Activated CD4-positive, alpha-beta memory T cell treated with anti-CD3 and anti-CD28 coated beads, Interleukin-2, amount 10 ng/mL, durations not matched to agents 7 days and 5 days (primary cell): ENCODE measurements at regions not wholly inside any gene's neighbourhood (a gene's known extent, or its start where the extent isn't known, plus 50 kb on each side); places are given as distances from the start of the nearest gene placed in this dataset.

Source experiments
- CTCF ChIA-PET: fragments of 350-600 bp; sonication (Branson Sonifier 250); formaldehyde crosslinking; loops from one replicate; lab custom pipeline; 2021; ENCODE audit warnings: antibody characterized with exemption, inconsistent platforms; lab: Charles Lee
- POLR2A ChIA-PET: fragments of 350-600 bp; sonication (Branson Sonifier 250); formaldehyde crosslinking; loops from one replicate; lab custom pipeline; 2021; ENCODE audit warnings: antibody characterized with exemption; lab: Charles Lee
- DNase-seq: peaks from one replicate; pipeline ENCODE4 v3.0.0-alpha.2; 2020
- H3K27ac Mint-ChIP-seq: one replicate; pipeline ENCODE4 v1.8.0; 2021; ENCODE audit warnings: mild to moderate bottlenecking, mixed read lengths
- H3K27me3 Mint-ChIP-seq: one replicate; pipeline ENCODE4 v1.8.0; 2021; ENCODE audit warnings: mixed read lengths
- H3K36me3 Mint-ChIP-seq: one replicate; pipeline ENCODE4 v1.8.0; 2021; ENCODE audit warnings: low read depth, mixed read lengths
- H3K4me1 Mint-ChIP-seq: one replicate; pipeline ENCODE4 v1.8.0; 2021; ENCODE audit warnings: mixed read lengths
- H3K4me3 Mint-ChIP-seq: one replicate; pipeline ENCODE4 v1.8.0; 2021; ENCODE audit warnings: mild to moderate bottlenecking, mixed read lengths
- H3K9me3 Mint-ChIP-seq: one replicate; pipeline ENCODE4 v1.8.0; 2021; ENCODE audit warnings: mixed read lengths

DNA sequence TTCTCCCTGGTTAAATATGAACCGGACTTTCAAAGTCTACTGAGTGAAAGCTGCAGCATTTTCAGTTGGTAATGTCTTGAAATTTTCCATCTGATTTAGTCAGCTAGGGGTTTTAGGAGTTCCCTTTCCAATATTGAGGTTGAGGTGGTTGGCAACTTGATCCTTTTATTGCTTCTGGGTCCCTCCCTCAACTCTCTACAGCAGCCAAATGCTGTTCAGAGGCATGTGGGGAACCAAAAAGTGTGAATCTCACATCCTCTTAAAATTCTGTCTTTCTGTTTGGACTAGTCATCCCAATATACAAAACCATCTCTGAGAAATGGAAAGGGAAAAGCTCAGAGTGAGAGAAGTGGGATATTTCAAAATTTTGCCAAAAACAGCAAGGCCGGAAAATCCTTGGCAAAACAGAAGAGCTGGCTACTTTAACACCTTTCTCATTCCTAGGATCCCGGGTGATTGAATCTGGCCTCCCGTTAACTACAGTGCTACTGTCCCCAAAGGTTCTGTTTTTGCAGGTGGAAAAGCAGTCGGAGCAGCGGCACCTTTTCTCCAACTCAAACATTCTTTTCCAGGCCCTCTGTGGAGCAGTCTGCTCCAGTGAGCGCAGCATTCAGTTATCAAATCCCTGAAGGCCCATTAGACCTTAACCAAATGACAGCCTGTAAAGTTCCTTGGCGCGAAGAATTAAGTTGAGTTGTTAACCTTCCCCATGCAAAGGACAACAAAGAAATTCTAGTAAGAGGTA is 345.9 kb upstream of the NUDT12 start:
- Mint-ChIP-seq H3K4me3 (no peak overlapping the region), H3K9me3 (peaks cover 3% of the 10 kb centered on the region), H3K36me3 (no peaks in the 10 kb centered on the region), H3K27ac (no peak overlapping the region), H3K4me1 (no peaks in the 10 kb centered on the region), H3K27me3 (no peaks in the 10 kb centered on the region)
- ChIA-PET CTCF (no interaction called here), POLR2A (no interaction called here)
- DNase-seq, result no peak

DNA sequence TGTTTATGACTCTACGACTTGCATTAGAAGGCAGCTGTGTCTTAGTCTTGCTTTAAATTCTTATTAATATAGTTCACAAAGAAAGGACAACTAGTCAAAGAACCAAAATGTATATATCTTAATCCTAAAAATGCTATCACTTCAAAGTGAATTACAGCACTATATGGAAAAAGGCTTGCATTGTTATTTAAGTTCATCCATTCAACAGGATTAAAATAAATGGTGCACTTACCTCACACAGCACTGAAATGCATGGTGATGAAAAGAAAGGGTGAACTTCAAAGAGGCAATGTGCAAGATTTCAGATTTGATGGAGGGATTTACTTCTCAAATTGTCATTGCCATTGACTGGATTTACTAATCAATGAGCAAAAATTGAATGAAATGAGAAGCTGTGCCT is 344.4 kb upstream of the NUDT12 start:
- Mint-ChIP-seq H3K9me3 (peaks cover 3% of the 10 kb centered on the region), H3K27me3 (no peaks in the 10 kb centered on the region), H3K4me3 (no peak overlapping the region), H3K27ac (no peak overlapping the region), H3K36me3 (no peaks in the 10 kb centered on the region), H3K4me1 (no peaks in the 10 kb centered on the region)
- DNase-seq, result no peak
- CTCF ChIA-PET, result no interaction called here
- POLR2A ChIA-PET, result no interaction called here

DNA sequence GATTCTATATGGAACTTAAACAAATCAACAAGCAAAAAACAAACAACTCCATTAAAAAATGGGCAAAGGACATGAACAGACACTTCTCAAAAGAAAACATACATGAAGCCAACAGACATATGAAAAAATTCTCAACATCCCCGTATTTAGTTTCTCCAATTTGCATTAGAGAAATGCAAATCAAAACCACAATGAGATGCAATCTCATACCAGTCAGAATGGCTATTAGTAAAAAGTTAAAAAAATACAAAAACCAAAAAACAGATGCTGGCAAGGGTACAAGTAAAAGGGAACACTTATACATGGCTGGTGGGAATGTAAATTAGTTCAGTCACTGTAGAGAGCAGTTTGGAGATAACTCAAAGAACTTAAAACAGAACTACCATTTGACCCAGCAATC is 342.1 kb upstream of the NUDT12 start:
- POLR2A ChIA-PET, result no interaction called here
- DNase-seq, result no peak
- CTCF ChIA-PET, result no interaction called here
- H3K36me3 Mint-ChIP-seq, result no peaks in the 10 kb centered on the region
- H3K27me3 Mint-ChIP-seq, result no peaks in the 10 kb centered on the region
- no peak overlapping the region for H3K27ac Mint-ChIP-seq
- peaks cover 5% of the 10 kb centered on the region for H3K9me3 Mint-ChIP-seq
- no peaks in the 10 kb centered on the region for H3K4me1 Mint-ChIP-seq
- H3K4me3 Mint-ChIP-seq, result no peak overlapping the region

DNA sequence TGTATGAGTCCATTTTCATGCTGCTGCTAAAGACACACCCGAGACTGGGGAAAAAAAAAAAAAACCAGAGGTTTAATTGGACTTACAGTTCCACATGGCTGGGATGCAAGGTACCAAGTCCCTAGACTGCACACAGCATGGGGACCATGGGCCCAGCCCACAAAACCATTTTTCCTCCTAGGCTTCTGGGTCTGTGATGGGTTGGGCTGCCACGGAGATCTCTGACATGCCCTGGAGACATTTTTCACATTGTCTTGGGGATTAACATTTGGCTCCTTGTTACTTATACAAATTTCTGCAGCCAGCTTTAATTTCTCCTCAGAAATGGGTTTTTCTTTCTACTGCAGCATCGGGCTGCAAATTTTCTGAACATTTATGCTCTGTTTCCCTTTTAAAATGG is 340.3 kb upstream of the NUDT12 start:
- H3K9me3 Mint-ChIP-seq, result peaks cover 10% of the 10 kb centered on the region
- H3K36me3 Mint-ChIP-seq, result no peaks in the 10 kb centered on the region
- no peaks in the 10 kb centered on the region for H3K4me1 Mint-ChIP-seq
- no peak overlapping the region for H3K4me3 Mint-ChIP-seq
- H3K27ac Mint-ChIP-seq, result no peak overlapping the region
- ChIA-PET CTCF (no interaction called here), POLR2A (no interaction called here)
- no peaks in the 10 kb centered on the region for H3K27me3 Mint-ChIP-seq
- DNase-seq, result no peak

DNA sequence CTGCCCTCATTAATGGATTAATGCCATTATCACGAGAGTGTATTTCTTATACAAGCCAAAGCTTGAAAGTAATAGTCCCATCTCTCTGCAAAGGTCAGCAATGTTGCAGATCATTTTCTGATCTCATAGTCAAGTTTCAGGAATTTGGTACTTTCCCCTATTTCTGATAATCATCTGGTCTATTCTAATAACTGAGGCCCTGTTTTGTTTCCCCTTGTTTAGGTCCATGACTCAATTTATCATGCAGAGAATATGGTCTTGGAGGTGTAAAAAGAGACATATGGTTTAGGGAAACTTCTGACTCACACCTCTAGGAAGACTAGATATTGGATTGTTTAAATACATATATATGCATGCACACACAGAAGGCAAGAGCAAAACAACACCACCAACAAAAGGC is 339.3 kb upstream of the NUDT12 start:
- Mint-ChIP-seq H3K36me3 (no peaks in the 10 kb centered on the region), H3K9me3 (peaks cover 10% of the 10 kb centered on the region), H3K27ac (no peak overlapping the region), H3K4me3 (no peak overlapping the region), H3K4me1 (no peaks in the 10 kb centered on the region), H3K27me3 (no peaks in the 10 kb centered on the region)
- POLR2A ChIA-PET, result no interaction called here
- DNase-seq, result no peak
- CTCF ChIA-PET, result no interaction called here

DNA sequence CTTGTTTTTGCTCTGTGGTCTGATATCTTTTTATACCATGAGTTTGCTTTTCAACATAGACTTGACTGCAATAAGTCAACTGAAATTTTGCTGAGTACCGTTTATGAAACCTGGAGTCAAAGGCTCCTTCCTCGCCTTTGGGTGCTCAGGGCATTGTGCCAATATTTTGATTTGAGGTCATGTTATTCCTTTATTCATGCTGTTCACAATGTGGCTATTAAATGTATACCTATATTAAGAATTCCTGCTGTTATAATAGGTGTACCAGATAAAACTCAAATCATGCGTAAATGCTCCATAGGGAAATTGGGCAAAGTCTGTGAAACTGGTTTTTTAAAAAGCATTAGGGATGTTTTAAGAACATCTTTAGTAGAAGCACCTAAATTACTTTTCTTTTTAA is 334.0 kb upstream of the NUDT12 start:
- Mint-ChIP-seq H3K9me3 (peaks cover 7% of the 10 kb centered on the region), H3K4me3 (no peak overlapping the region), H3K4me1 (no peaks in the 10 kb centered on the region), H3K36me3 (no peaks in the 10 kb centered on the region), H3K27ac (no peak overlapping the region), H3K27me3 (no peaks in the 10 kb centered on the region)
- DNase-seq, result no peak
- CTCF ChIA-PET, result no interaction called here
- POLR2A ChIA-PET, result no interaction called here

DNA sequence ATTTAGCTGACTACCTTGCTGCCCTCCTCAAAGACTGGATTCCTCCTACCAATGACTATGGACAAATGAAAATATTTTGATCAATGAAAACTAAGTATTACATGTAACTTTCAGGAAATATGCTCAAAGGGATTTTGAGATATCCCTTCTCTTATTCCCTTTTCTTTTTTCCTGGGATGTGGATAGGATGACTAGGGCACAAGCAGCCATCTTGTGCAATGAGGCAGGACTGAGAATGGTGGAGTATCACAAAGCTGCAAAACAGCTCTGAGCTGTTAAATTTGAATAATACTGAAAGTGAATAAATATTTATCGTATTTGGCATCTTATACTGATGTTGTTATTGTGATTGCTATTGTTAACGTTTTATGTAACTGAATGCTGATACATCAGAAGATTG is 333.1 kb upstream of the NUDT12 start:
- peaks cover 7% of the 10 kb centered on the region for H3K9me3 Mint-ChIP-seq
- ChIA-PET CTCF (no interaction called here), POLR2A (no interaction called here)
- no peak overlapping the region for H3K27ac Mint-ChIP-seq
- no peak overlapping the region for H3K4me3 Mint-ChIP-seq
- no peaks in the 10 kb centered on the region for H3K4me1 Mint-ChIP-seq
- H3K27me3 Mint-ChIP-seq, result no peaks in the 10 kb centered on the region
- no peaks in the 10 kb centered on the region for H3K36me3 Mint-ChIP-seq
- no peak for DNase-seq

DNA sequence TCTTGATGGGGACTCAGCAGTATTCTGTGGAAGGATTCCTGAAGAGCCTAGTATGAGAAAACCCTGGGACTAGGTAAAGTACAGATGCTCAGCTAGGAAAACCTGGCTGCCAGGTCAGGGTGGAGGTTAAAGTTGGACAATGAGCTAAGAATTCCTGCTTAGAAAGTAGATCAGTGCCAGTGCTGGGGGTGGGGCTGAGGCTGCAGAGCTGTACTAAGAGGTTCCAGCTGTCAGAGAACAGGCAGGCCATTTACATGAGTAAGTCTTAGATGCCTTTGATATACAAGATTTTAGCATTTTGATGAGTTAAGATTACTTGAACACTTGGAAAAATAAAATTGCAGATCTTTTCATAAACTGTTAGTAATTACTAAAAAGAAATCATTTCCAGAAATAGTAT is 332.3 kb upstream of the NUDT12 start:
- no peak for DNase-seq
- peaks cover 5% of the 10 kb centered on the region for H3K9me3 Mint-ChIP-seq
- H3K27ac Mint-ChIP-seq, result no peak overlapping the region
- ChIA-PET CTCF (no interaction called here), POLR2A (no interaction called here)
- no peaks in the 10 kb centered on the region for H3K4me1 Mint-ChIP-seq
- no peak overlapping the region for H3K4me3 Mint-ChIP-seq
- no peaks in the 10 kb centered on the region for H3K36me3 Mint-ChIP-seq
- no peaks in the 10 kb centered on the region for H3K27me3 Mint-ChIP-seq

DNA sequence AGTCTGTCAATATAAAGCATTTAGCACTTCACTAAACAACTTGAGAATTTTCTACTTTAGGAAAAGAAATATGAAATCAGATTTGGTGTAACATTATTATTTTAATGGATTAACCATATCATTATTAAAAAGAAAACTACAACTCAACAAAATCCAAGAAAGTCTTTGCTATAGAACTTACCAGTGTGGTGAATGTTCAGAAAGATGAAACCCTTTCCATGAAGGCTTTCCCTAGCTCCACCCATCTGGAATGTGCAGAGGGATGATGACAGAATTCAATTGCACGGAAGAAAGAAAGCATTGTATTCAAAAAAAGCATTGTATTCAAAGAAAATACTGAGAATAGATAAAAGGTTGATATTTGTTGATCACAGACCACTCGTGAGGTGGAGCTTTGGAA is 328.6 kb upstream of the NUDT12 start:
- H3K4me1 Mint-ChIP-seq, result no peaks in the 10 kb centered on the region
- DNase-seq, result no peak
- H3K27ac Mint-ChIP-seq, result no peak overlapping the region
- ChIA-PET POLR2A (no interaction called here), CTCF (no interaction called here)
- H3K27me3 Mint-ChIP-seq, result no peaks in the 10 kb centered on the region
- H3K4me3 Mint-ChIP-seq, result no peak overlapping the region
- no peaks in the 10 kb centered on the region for H3K9me3 Mint-ChIP-seq
- no peaks in the 10 kb centered on the region for H3K36me3 Mint-ChIP-seq

DNA sequence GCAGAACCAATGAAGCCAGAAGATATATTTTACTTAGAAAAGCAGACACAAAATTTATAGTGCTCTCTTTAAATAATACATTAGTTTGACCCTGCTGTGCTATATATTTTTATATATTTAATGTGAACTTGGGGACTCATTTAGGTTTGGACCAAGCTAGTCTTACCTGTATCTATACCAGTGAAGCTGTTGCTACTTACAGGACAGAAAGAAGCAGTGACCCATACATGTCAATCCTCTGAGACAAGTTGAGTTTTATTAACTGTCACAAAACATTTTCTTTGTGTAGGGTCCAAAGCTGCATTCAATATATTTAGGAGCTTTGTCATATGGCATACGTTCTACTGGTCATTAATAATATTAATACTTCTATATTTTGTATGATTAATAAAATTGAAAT is 327.7 kb upstream of the NUDT12 start:
- Mint-ChIP-seq H3K27me3 (no peaks in the 10 kb centered on the region), H3K36me3 (no peaks in the 10 kb centered on the region), H3K4me1 (no peaks in the 10 kb centered on the region), H3K4me3 (no peak overlapping the region), H3K9me3 (no peaks in the 10 kb centered on the region), H3K27ac (no peak overlapping the region)
- POLR2A ChIA-PET, result no interaction called here
- DNase-seq, result no peak
- CTCF ChIA-PET, result no interaction called here

DNA sequence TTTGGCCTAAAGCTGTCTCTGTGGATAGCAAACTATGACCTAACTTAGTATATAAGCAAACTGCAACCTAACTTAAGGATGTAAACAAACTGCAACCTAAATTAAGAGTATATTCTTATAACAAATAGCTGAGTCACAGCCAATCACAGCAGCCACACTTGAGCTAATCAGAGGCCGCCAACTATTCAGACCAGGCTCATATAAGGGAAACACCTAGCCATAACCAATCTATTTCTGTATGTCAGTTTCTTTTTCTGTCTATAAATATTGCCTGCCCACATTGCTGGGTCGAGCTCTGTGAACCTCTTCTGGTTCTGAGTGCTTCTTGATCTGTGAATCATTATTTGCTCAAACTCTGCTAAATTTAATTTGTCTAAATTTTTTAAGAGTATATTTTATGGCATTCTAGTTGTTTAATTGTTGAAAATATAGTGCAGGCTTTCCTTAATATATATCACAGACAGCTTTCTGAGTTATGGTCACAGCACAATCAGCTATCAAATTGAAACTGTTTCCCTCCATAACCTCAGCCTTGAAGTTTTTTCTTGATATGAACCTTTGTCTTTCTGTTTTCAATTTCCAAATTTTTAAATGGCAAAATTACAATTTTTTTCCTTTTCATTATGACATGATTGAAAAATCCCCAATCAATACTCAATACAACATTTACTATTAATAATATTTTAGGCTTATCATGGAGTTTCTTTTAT is 327.1 kb upstream of the NUDT12 start:
- Mint-ChIP-seq H3K36me3 (no peaks in the 10 kb centered on the region), H3K4me3 (no peak overlapping the region), H3K9me3 (no peaks in the 10 kb centered on the region), H3K27me3 (no peaks in the 10 kb centered on the region), H3K27ac (no peak overlapping the region), H3K4me1 (no peaks in the 10 kb centered on the region)
- DNase-seq, result no peak
- ChIA-PET CTCF (no interaction called here), POLR2A (no interaction called here)

DNA sequence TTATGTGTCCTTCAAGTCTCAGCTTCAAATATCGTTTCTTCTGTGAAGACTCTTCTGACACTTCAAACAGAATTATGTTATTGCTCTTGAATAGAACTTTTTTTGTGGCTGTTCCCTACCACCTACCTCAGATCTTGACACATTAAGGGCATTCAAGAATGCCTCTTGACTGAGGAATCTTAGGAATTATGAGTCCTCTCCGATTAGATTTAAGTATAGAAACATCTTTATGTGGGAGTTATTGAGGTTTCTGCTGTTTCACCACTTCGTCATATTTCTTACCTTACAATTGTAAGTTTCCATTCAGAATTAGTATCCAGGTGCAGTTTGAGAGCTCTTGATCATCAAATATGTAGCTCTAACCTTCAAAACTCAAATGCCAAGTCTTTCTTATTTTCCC is 324.2 kb upstream of the NUDT12 start:
- H3K36me3 Mint-ChIP-seq, result no peaks in the 10 kb centered on the region
- H3K9me3 Mint-ChIP-seq, result peaks cover 5% of the 10 kb centered on the region
- DNase-seq, result no peak
- ChIA-PET CTCF (no interaction called here), POLR2A (no interaction called here)
- H3K27ac Mint-ChIP-seq, result no peak overlapping the region
- H3K4me3 Mint-ChIP-seq, result no peak overlapping the region
- H3K4me1 Mint-ChIP-seq, result no peaks in the 10 kb centered on the region
- H3K27me3 Mint-ChIP-seq, result no peaks in the 10 kb centered on the region

DNA sequence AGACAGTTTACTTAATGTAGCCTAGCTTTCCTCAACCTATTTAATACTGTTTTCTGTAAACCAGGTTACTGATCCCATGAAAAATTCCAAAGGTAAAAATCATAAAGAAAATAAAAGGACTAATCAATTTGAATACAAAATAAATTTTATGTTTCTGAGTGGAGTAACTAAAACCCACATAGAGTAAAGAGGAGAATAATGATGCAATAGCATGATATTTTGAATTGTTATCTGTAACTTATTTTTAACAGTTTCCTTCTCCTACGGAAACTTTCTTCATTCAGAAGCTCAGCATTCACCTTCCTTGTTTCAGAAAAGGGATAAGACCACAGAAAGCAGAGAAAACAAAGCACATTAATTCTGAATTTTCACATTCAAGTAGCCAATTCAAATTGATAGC is 320.6 kb upstream of the NUDT12 start:
- Mint-ChIP-seq H3K27me3 (no peaks in the 10 kb centered on the region), H3K27ac (no peak overlapping the region), H3K4me1 (no peaks in the 10 kb centered on the region), H3K4me3 (no peak overlapping the region), H3K36me3 (no peaks in the 10 kb centered on the region), H3K9me3 (peaks cover 6% of the 10 kb centered on the region)
- ChIA-PET CTCF (no interaction called here), POLR2A (no interaction called here)
- DNase-seq, result no peak

DNA sequence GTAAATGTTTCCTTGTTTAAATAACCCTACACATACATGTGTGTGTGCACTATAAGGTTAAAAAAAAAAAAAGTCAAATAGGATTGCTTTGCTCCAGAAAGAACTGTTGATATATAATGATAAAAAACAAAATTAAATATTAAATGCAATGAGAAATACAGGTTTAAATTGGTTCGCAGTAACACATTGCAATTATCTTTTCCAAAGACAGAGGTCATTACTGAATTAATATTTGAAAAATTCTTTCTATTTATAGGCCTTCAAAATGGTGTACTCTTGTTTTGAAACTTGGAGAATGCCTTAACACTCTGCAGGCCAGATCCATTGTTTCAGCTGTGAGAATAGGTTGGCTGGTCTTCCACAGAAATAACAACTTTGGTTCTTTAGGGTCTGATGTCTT is 319.0 kb upstream of the NUDT12 start:
- ChIA-PET CTCF (no interaction called here), POLR2A (no interaction called here)
- Mint-ChIP-seq H3K4me3 (no peak overlapping the region), H3K27ac (no peak overlapping the region), H3K27me3 (no peaks in the 10 kb centered on the region), H3K36me3 (no peaks in the 10 kb centered on the region), H3K4me1 (no peaks in the 10 kb centered on the region), H3K9me3 (peaks cover 9% of the 10 kb centered on the region)
- no peak for DNase-seq
